HK-2 (cell line): ENCODE measurements at regions not wholly inside any gene's neighbourhood (a gene's known extent, or its start where the extent isn't known, plus 50 kb on each side); places are given as distances from the start of the nearest gene placed in this dataset.
"Not testable (repeated sequence)": the region's sequence is repeated elsewhere in the genome, so short reads cannot be mapped to it uniquely, and the experiment has no call there.

Experiments used
- DNase-seq: peaks from one replicate; pipeline ENCODE4 v3.0.0-alpha.2; 2018; ENCODE audit not compliant: unreplicated experiment

DNA sequence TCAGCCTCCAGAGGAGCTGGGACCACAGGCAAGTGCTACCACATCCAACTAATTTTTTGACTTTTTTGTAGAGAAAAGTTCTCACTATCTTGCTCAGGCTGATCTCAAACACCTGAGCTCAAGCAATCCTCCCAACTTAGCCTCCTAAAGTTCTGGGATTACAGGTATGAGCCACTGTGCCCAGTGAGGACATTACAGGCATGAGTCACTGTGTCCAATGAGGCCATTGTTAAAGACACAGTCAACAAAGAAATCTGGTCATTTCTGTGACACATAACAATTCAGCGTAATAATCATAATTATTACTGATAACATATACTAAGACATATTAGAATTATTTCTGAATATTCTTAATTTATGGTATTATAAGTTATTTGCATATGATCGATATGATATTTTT is 463.4 kb upstream of the NDN start:
- DNase-seq = no peak

DNA sequence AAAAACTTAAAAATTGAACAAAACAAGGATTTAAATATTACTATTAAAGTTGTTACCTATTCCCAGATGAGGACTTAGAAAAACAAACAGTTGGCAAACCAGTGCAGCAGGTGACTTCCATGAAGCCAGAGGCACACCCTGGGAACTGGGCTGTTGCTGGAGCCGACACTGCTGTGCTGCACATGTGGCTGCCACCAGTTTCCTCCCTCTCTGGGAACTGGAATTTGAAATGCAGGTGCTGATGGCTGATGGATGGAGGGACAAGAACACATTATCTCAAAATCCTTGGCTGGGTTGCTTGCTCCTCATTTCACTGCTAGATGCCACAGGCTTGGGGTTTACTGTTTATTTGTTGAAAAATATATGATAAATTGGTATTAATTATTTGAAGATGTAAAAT is 471.2 kb upstream of the NDN start:
- DNase-seq = not testable (repeated sequence)

DNA sequence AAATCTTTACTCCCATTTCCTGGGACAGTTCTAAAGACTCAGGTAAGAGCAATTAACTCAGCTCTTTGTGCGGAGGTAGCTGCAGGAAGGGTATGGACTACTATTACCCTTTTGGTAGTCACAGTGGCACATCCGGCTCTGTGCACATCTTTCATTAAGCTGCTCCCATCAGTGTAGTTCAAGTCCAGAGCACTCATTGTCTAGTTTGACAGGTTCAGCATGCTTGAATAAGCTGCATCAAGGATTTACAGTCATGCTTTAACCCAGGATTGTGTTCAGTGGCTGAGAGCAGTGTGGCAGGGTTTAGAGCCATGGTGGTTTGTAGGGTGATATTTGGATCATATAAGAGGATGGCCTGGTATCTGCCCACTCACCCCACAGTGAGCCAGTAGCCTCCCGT is 478.4 kb upstream of the NDN start:
- not testable (repeated sequence) for DNase-seq

DNA sequence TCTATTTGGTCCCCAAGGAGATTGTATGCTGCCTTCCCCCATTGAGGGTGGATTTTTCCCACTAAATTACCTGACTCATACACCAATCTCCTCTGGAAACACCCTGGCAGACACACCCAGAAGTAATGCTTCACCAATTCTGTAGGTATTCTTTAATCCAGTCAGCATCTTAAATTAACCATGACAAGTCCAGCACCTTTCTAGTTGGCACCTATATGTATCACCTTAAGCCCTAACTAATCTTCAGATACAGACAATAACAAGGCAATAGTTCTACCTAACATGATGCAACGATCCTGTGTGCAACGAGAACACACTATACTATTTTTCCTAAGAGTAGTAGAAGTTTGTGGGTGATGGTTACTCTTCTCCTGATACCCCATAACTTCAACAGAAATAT is 473.3 kb upstream of the NPAP1 start:
- DNase-seq = not testable (repeated sequence)

DNA sequence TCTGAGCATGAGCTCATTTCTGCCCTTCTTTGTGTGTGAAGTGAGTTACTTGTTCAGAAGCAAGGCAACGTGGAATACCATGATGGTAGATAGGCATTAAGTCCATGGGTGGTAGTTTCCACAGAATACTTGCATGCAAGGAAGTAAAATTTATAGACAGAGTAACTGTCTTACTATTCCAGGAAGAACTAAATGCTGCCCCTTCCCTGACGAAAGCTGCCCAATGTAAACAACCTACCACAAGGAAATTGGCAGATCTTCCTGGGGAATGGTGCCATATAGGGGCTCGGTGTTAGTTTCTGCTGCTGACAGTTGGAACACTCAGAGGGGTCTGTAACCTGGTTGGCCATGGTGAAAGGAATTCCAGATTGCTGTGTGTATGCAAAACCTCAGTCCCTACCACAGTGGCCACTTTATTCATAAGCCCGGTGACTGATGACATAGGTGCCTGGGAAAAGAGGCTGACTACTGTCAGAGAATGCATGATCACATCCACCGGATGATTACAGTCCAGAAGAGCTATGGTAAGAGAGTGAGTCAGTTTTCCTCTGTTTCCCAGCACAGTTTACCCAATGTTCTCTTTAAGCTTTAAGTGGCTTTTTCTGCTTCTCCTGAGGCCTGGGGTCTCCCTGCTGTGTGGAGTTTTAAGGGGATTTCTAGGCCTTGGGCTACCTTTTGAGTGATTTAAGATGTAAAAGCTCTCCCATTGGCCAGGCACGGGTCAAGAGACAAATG is 463.7 kb upstream of the NPAP1 start:
- not testable (repeated sequence) for DNase-seq

DNA sequence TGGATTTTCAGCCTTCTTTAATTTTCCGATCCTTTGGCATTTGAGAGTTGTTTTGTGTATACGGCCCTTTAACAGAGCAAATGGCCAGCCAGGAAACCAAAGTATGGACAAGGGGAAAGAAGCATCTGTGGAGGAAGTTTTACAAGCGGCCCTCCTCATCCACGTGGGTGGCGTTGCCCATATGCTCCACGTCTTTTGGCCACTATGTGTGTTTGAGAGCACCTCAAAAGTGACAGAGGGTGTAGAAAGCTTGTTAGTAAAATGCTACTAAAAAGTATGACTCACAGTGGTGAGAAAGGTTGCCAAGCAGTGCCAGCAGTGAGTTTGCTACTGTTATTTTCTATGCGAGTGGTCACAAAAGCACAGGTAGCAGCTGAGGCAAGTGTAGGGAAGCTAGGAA is 451.8 kb upstream of the NPAP1 start:
- DNase-seq = no peak

DNA sequence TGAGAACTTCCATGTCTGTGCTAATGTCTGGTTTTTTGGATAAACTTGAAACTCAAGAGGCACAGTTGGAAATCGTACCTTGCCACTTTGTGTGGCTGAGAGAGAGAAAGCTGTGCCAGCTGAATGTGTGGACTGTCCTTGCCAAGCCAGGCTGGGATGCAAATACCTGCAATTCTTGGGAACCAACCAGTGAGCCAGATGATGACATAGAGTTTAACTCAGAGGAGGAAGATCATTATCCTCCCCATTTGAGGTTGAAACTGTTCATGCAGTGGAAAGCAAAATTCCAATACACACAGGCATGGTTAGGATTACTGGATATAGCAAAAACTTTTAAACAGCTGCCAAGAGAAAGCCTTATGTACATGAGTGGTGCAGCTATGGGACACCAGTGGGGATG is 451.4 kb upstream of the NPAP1 start:
- no peak for DNase-seq

DNA sequence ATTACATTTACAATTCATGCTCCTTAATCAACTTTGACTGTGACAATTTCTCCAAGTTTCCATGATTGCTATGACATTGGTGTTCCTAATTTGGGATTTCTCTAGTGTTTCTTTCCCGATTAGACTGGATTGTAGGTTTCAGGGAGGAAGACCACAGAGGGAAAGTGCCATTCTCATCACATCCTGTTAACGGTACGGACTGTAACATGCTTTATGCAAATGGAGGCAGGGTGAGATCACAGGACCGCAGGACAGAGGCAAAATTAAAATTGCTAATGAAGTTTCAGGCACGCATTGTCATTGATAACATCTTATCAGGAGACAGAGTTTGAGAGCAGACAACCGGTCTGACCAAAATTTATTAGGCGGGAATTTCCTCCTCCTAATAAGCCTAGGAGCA is 446.7 kb upstream of the NPAP1 start:
- DNase-seq = not testable (repeated sequence)

DNA sequence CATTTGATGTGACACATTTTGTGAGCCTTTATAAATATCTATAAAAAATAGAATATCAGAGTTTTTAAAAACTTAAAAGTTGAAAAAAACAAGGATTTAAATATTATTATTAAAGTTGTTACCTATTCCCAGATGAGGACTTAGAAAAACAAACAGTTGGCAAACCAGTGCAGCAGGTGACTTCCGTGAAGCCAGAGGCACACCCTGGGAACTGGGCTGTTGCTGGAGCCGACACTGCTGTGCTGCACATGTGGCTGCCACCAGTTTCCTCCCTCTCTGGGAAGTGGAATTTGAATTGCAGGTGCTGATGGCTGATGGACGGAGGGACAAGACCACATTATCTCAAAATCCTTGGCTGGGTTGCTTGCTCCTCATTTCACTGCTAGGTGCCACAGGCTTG is 442.4 kb upstream of the NPAP1 start:
- DNase-seq = not testable (repeated sequence)

DNA sequence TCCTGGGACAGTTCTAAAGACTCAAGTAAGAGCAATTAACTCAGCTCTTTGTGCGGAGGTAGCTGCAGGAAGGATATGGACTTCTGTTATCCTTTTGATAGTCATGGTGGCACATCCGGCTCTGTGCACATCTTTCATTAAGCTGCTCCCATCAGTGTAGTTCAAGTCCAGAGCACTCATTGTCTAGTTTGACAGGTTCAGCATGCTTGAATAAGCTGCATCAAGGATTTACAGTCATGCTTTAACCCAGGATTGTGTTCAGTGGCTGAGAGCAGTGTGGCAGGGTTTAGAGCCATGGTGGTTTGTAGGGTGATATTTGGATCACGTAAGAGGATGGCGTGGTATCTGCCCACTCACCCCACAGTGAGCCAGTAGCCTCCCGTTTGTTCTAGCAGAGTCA is 435.0 kb upstream of the NPAP1 start:
- DNase-seq = not testable (repeated sequence)

DNA sequence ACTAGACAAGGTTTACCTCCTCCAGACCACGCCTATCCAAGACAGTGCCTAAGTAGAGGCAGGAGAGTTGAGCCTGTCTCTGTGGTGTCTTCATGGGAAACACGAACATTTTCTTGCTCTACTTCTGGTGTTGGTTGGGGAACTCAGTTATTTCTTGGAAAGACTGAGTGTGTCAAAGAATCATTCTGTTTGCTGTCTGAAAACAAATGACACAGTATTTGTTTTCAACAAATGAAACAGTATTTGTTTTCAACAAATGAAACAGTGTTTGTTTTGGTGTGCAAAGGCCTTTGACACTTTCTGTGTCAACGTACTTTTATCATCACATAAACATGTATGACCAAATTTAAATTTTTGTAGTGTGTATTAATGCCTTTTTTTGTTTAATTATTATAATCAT is 416.5 kb upstream of the NPAP1 start:
- not testable (repeated sequence) for DNase-seq

DNA sequence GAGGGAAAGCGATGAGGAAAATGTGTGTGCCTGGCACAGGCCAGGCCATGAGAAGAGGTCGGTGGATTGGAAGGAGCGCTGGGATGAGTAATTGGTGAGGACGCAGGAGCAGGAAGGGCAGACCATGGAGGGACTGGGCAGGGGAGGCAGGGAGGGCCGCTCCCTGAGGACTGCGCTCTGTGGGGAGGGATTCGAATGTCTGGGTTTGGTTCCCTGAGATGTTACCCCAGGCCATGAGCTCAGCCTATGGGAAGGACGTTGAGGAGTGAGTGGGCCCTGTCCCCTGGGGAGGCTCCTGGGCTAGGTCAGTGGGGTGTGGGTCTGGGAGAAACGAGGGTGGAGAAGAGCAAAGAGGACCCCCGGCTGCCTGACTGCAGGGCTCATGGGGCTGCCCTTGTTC is 415.2 kb upstream of the NPAP1 start:
- DNase-seq = not testable (repeated sequence)

DNA sequence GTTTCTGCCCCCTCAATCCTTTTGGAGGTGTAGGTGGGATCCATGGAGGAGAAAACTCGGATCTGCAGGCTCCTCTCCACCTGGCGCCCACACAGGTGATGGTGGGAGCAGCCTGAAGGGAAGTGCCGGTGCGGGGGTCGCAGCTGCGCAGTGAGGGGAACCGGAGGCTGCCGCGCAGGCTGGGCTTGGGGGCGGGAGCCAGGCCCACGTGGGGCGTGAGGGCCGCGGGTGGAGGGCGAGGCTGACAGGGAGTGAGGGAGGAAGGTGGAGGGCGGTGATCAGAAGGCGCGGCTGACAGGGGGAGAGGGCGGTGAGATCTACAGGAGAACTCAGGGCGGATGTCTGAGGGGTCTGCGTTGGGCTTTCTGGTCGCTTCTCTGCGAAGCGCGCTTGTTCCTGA is 414.7 kb upstream of the NPAP1 start:
- not testable (repeated sequence) for DNase-seq

DNA sequence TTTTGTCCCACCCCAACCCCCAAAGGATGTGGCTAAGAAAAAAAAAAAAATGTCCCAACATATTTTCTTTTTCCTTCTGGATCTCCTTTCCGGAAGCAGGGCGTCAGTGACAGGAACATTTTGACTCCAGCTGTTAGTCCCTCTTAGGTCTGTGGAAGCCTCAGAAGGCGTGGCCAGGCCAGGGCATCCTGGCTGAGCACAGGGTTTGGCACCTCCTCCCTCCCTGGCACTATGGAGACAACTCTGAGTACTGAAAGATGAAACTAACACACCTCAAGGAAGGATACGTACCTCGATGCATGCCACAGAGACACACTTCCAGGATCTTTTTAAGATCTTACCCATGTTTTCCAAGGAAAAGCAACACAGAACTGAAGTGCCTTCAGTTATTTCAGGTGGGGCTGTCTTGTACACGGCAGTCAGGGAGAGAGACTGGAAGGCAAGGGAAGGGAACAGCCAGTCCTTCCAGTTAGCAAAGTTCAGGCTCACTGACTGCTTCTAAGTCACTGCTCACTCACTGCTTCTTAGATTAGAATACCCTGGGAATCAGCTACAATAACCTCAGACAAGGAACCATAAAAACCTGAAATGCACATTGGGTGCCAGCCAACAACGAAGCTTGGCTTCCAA is 406.9 kb upstream of the NPAP1 start:
- DNase-seq = not testable (repeated sequence)

DNA sequence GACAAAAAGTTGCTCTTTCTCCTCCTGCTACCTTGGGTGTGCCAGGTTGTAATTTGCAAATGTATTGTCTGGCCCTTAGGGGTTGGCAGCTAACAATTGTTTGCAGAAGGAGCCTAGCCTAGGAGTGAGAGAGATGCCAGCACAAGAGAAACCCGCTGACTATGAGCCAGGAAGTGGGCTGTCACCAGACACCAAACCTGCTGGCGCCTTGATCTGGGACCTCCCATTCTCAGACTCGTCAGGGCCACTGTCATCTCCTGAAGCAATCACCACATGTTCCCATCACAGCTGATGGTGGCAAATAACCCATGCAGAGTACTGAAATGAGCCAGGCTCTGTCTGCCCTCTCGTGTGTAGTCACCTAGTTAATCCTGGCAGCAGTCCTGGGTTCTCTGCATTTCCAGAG is 406.4 kb upstream of the NPAP1 start:
- no peak for DNase-seq

DNA sequence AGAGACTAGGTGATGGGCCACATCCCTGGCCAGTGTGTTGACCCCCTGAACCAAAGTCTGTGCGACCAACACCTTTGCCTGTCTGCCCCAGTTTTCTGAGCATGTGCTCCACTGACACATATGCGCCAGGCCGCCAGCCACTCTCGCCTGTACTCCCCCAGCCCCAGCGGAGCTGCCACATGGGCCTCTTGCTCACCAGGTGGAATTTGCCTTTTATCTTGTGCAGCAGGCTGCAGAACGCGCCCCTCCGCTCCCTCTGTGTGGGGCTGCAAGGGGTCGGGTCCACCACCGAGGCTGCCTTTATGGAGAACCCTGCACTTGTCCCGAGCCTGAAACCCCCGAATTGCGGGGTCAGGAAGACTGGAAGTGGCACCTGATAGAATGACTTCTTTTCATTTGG is 405.7 kb upstream of the NPAP1 start:
- DNase-seq = no peak

DNA sequence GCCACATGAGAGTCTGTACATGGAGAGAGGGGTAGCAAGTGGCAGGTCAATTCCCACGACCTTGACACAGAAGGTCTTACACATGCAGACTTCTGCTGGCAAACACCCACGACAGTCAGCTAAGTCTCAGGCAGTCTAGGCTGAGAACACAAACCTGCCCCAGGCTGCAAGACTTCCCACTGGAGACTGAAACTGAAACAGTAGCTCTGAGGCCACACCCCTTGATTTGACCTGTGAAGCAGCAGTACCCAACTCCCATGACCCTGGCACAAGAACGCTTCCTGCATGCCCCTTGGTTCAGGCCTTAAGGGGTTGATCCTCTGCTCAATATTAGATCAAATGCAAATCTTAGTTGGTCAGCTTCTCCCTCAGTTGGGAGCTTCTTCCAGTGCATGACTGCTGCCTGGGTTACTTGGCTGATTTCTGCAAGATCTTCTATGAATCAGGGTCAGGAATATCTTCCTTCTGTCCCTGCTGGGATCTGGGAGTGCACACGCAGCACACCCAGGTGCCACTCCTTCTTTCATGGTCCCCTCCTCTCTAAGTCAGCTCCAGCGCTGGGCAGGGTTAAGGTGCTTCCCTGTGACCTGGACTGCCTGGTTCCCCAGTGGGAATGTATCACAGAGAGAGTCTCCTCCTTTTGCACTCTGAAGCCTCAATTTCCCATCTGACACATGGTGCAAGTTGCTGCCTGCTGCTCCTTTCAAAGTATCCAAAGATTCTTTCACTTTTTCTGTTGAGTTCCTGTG is 403.9 kb upstream of the NPAP1 start:
- DNase-seq = not testable (repeated sequence)

DNA sequence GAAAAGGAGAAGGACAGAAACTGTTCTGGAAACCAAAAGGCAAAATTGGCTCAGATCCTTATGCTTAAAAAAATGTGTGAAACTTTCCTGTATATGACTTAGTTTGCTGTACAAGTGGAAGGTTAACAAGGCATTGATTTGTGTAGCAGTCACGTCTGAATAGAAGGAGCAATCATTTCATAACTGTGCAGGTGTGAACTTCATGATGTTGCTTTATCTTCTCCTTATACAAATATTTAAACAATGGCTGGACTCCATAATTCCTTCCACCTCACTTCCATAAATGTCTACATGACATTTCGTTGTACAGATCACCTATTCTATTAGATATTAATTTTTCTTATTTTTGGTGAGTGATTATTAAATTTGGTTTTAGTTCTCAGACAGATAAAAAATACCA is 382.7 kb upstream of the NPAP1 start:
- no peak for DNase-seq

DNA sequence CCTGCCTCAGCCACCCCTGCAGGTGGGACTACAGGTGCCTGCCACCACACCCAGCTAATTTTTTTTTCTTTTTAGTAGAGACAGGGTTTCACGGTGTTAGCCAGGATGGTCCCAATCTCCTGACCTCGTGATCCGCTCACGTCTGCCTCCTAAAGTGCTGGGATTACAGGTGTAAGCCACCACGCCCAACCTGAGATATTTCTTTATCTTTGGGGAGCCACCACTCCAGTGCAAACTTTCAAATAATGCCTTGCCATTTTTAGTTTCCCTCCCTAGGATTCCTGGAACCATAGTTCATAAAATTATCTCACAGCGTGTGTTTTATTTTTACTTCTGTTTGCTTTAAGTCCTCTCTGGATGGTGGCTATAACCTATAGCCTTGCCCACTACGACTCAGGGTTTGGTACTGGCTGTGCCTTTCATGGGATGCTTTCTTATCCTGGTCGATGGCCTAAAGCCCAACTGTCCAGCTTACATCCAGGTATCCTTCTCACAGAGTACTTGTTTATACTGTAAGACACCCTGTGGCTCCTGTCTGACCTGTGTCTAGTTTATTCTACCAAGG is 374.7 kb upstream of the NPAP1 start:
- not testable (repeated sequence) for DNase-seq

DNA sequence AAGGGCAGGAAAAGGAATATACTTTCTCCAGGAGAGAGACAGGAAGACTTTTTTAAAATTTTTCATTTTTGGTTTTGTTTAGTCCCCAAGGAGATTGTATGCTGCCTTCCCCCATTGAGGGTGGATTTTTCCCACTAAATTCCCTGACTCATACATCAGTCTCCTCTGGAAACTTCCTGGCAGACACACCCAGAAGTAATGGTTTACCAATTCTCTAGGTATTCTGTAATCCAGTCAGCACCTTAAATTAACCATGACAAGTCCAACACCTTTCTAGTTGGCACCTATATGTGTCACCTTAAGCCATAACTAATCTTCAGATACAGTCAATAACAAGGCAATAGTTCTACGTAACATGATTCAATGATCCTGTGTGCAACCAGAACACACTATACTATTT is 373.6 kb upstream of the NPAP1 start:
- not testable (repeated sequence) for DNase-seq

DNA sequence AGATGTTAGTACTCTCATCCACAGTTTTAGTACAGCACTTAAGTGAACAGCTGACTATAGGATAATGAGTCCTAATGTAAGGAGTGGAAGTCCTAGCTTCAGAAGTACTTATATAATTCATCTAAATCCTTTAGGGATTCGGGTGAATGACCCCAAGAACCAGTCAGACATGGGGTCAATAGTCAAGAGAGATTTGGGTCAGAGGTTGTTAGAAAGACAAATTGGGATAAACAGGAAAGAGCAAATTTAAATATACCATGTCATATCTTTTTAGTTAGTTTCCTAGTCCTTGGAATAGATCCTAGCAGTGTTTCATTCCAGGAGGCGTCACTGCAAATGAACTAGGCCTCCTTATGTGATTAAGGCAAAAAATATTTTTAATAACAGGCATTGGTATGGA is 370.8 kb upstream of the NPAP1 start:
- not testable (repeated sequence) for DNase-seq

DNA sequence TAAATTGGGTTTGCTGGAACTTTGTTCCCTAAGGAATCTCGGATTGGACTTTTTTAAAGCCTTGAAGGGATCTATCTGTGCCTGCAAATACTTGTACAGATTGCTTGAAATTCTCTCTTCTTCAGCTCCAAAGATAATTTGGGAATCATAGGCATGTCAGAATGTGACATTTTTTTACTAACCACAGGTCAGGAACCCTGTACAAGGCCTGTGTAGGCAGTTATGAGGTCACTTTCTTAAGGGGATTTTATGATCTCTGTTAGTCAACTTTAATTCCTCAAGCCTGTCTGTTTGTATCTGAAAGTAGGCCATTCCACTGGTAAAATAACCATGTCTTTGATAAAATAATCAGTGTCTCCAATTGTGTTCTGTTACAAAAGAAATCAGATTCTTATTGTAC is 369.9 kb upstream of the NPAP1 start:
- not testable (repeated sequence) for DNase-seq

DNA sequence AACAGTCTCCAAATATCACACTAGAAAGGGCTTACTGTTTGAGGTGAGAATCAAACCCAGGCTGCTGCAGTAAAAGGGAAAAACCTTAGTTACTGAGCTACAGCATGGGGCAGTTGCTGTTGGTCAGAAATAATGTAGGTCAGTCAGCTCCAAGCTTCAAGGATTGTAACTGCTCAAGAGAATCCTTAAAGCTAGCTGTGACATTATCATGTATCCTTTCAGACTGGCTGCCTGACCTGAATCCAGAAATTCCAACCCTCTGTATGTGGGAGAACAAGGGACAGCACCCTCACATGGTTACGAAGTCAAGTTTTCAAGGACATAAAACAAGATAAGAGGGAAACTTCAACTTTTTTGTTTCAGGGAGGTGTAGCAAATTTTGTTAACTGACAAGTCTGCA is 365.9 kb upstream of the NPAP1 start:
- DNase-seq = not testable (repeated sequence)
